WTC11 (cell line): ENCODE measurements at regions not wholly inside any gene's neighbourhood (a gene's known extent, or its start where the extent isn't known, plus 50 kb on each side); places are given as distances from the start of the nearest gene placed in this dataset.

Experiments
- ATAC-seq: fragments of 200-7000 bp; cut with Tn5 transposase; 2 replicates; pipeline ENCODE4 v1.10.0; 2021; ENCODE audit warnings: mild to moderate bottlenecking, moderate library complexity
- CTCF ChIA-PET: fragments of 300-600 bp; sonication (Branson Sonifier 250); formaldehyde crosslinking; loops from one replicate; lab custom pipeline; 2021; ENCODE audit warnings: antibody characterized with exemption; lab: Charles Lee
- POLR2A ChIA-PET: fragments of 350-600 bp; sonication (Branson Sonifier 250); formaldehyde crosslinking; loops from one replicate; lab custom pipeline; 2021; ENCODE audit warnings: antibody characterized with exemption; lab: Charles Lee
- DNase-seq: peaks from one replicate; pipeline ENCODE4 v3.0.0; 2021; ENCODE audit warnings: low spot score
- H3K27ac Mint-ChIP-seq: 2 replicates; pipeline ENCODE4 v1.8.0; 2021; ENCODE audit warnings: mixed read lengths
- H3K27me3 Mint-ChIP-seq: 2 replicates; pipeline ENCODE4 v1.8.0; 2021; ENCODE audit warnings: low read depth, mild to moderate bottlenecking, moderate library complexity, mixed read lengths
- H3K36me3 Mint-ChIP-seq: 2 replicates; pipeline ENCODE4 v1.8.0; 2021; ENCODE audit warnings: mixed read lengths
- H3K4me1 Mint-ChIP-seq: 2 replicates; pipeline ENCODE4 v1.8.0; 2022; ENCODE audit warnings: mixed read lengths
- H3K4me3 Mint-ChIP-seq: 2 replicates; pipeline ENCODE4 v1.8.0; 2021; ENCODE audit warnings: mild to moderate bottlenecking, moderate library complexity, mixed read lengths
- H3K9me3 Mint-ChIP-seq: 2 replicates; pipeline ENCODE4 v1.8.0; 2021; ENCODE audit warnings: mixed read lengths
- ATF1 ChIP-seq: sonication (generic); formaldehyde crosslinking; IDR thresholded peaks from 2 replicates; pipeline ENCODE4 v1.8.1; 2023; ENCODE audit warnings: mild to moderate bottlenecking, moderate library complexity, missing genetic modification reagents
- CREB1 ChIP-seq: sonication (generic); formaldehyde crosslinking; IDR thresholded peaks from 2 replicates; pipeline ENCODE4 v1.8.0; 2023; ENCODE audit warnings: mild to moderate bottlenecking, missing genetic modification reagents
- ETV6 ChIP-seq: sonication (generic); formaldehyde crosslinking; IDR thresholded peaks from 2 replicates; pipeline ENCODE4 v1.8.1; 2022; ENCODE audit warnings: mild to moderate bottlenecking, missing genetic modification reagents
- FOXK1 ChIP-seq: sonication (generic); formaldehyde crosslinking; IDR thresholded peaks from 2 replicates; pipeline ENCODE4 v1.8.0; 2022; ENCODE audit warnings: mild to moderate bottlenecking, moderate library complexity, missing genetic modification reagents
- FOXP1 ChIP-seq: sonication (generic); formaldehyde crosslinking; IDR thresholded peaks from 2 replicates; pipeline ENCODE4 v1.8.0; 2022; ENCODE audit warnings: missing genetic modification reagents, mild to moderate bottlenecking, moderate library complexity, borderline replicate concordance
- GABPB1 ChIP-seq: sonication (generic); formaldehyde crosslinking; IDR thresholded peaks from 2 replicates; pipeline ENCODE4 v1.8.1; 2023; ENCODE audit warnings: mild to moderate bottlenecking, missing genetic modification reagents
- GTF2I ChIP-seq: fragments of 250-450 bp; sonication (Bioruptor Pico); conservative IDR thresholded peaks from 2 replicates; pipeline ENCODE4 v1.4.0; 2021; ENCODE audit warnings: mild to moderate bottlenecking
- NR1H2 ChIP-seq: sonication (generic); formaldehyde crosslinking; IDR thresholded peaks from 2 replicates; pipeline ENCODE4 v1.9.0; 2021; ENCODE audit warnings: mild to moderate bottlenecking, moderate library complexity, missing genetic modification reagents
- NR3C1 ChIP-seq: sonication (generic); formaldehyde crosslinking; conservative IDR thresholded peaks from 2 replicates; pipeline ENCODE4 v1.8.1; 2023; ENCODE audit warnings: low read depth, mild to moderate bottlenecking, missing genetic modification reagents
- SMAD3 ChIP-seq: sonication (generic); formaldehyde crosslinking; IDR thresholded peaks from 2 replicates; pipeline ENCODE4 v1.8.0; 2022; ENCODE audit warnings: missing genetic modification reagents, mild to moderate bottlenecking, borderline replicate concordance
- TEAD1 ChIP-seq: sonication (generic); formaldehyde crosslinking; IDR thresholded peaks from 2 replicates; pipeline ENCODE4 v1.8.0; 2022; ENCODE audit warnings: mild to moderate bottlenecking, missing genetic modification reagents
- ZNF317 ChIP-seq: sonication (generic); formaldehyde crosslinking; IDR thresholded peaks from 2 replicates; pipeline ENCODE4 v1.8.1; 2023; ENCODE audit warnings: low read depth, mild to moderate bottlenecking, moderate library complexity, missing genetic modification reagents, borderline replicate concordance
- ZNF423 ChIP-seq: fragments of 250-450 bp; sonication (Bioruptor Pico); IDR thresholded peaks from 2 replicates; pipeline ENCODE4 v2.1.2; 2022; ENCODE audit warnings: mild to moderate bottlenecking, moderate library complexity
- ZNF671 ChIP-seq: fragments of 250-450 bp; sonication (Bioruptor Pico); IDR thresholded peaks from 2 replicates; pipeline ENCODE4 v1.8.0; 2021; ENCODE audit warnings: mild to moderate bottlenecking
- TF ChIP-seq, protein P1 (sequence below): sonication (generic); formaldehyde crosslinking; IDR thresholded peaks from 2 replicates; pipeline ENCODE4 v1.8.0; 2023; ENCODE audit warnings: missing genetic modification reagents
- TF ChIP-seq, protein P2 (sequence below): sonication (generic); formaldehyde crosslinking; IDR thresholded peaks from 2 replicates; pipeline ENCODE4 v1.8.1; 2023; ENCODE audit warnings: mild to moderate bottlenecking, missing genetic modification reagents
- TF ChIP-seq, protein P3 (sequence below): sonication (generic); formaldehyde crosslinking; IDR thresholded peaks from 2 replicates; pipeline ENCODE4 v1.8.1; 2022; ENCODE audit warnings: mild to moderate bottlenecking, missing genetic modification reagents, moderate library complexity, borderline replicate concordance
- TF ChIP-seq, protein P4 (sequence below): sonication (generic); formaldehyde crosslinking; IDR thresholded peaks from 2 replicates; pipeline ENCODE4 v1.8.0; 2023; ENCODE audit warnings: mild to moderate bottlenecking, missing genetic modification reagents
- TF ChIP-seq, protein P5 (sequence below): sonication (generic); formaldehyde crosslinking; IDR thresholded peaks from 2 replicates; pipeline ENCODE4 v1.8.1; 2022; ENCODE audit warnings: mild to moderate bottlenecking, moderate library complexity, missing genetic modification reagents
- TF ChIP-seq, protein P6 (sequence below): sonication (generic); formaldehyde crosslinking; IDR thresholded peaks from 2 replicates; pipeline ENCODE4 v1.8.0; 2022; ENCODE audit warnings: mild to moderate bottlenecking, missing genetic modification reagents
- TF ChIP-seq, protein P7 (sequence below): sonication (generic); formaldehyde crosslinking; conservative IDR thresholded peaks from 2 replicates; pipeline ENCODE4 v1.8.1; 2023; ENCODE audit warnings: mild to moderate bottlenecking, low read depth, missing genetic modification reagents, moderate library complexity
- TF ChIP-seq, protein P8 (sequence below): sonication (generic); formaldehyde crosslinking; IDR thresholded peaks from 2 replicates; pipeline ENCODE4 v1.8.1; 2023; ENCODE audit warnings: mild to moderate bottlenecking, missing genetic modification reagents, moderate library complexity

DNA sequence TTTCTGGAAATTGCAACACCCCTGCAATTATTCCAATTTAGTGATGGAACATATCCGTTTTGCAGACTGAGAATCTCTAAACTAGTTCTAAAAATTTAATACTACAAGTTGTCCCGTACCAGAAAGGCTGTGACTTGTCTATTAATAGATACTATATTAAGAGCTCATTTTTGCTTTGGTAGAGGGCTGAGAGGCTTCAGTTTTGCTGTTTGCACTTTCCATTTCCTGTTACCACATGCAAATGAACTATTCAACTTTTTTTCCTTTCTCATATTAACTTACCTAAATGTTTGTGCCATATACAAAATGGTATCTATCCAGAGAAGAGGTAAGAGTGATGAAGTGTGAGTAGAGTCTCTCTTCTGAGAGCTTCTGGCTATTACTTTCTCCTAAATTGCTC lies 101.5 kb upstream of the CRBN start:
- peaks cover 17% of the 10 kb centered on the region for H3K4me1 Mint-ChIP-seq
- no peak for TF ChIP-seq ATF1
- no peak for TF ChIP-seq TEAD1 (CRISPR knock-in tag)
- TF ChIP-seq, protein P1, sequence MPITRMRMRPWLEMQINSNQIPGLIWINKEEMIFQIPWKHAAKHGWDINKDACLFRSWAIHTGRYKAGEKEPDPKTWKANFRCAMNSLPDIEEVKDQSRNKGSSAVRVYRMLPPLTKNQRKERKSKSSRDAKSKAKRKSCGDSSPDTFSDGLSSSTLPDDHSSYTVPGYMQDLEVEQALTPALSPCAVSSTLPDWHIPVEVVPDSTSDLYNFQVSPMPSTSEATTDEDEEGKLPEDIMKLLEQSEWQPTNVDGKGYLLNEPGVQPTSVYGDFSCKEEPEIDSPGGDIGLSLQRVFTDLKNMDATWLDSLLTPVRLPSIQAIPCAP, result no peak
- no peak for TF ChIP-seq ZNF317
- no peak for TF ChIP-seq FOXP1 (CRISPR knock-in tag)
- TF ChIP-seq ZNF423 (CRISPR knock-in tag), result no peak
- TF ChIP-seq SMAD3, result no peak
- TF ChIP-seq, protein P2, sequence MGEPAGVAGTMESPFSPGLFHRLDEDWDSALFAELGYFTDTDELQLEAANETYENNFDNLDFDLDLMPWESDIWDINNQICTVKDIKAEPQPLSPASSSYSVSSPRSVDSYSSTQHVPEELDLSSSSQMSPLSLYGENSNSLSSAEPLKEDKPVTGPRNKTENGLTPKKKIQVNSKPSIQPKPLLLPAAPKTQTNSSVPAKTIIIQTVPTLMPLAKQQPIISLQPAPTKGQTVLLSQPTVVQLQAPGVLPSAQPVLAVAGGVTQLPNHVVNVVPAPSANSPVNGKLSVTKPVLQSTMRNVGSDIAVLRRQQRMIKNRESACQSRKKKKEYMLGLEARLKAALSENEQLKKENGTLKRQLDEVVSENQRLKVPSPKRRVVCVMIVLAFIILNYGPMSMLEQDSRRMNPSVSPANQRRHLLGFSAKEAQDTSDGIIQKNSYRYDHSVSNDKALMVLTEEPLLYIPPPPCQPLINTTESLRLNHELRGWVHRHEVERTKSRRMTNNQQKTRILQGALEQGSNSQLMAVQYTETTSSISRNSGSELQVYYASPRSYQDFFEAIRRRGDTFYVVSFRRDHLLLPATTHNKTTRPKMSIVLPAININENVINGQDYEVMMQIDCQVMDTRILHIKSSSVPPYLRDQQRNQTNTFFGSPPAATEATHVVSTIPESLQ (CRISPR knock-in tag), result no peak
- no peak for TF ChIP-seq GABPB1 (CRISPR knock-in tag)
- ChIA-PET CTCF (no interaction called here), POLR2A (no interaction called here)
- ATAC-seq (no peak), DNase-seq (no peak)
- H3K27ac Mint-ChIP-seq, result no peak overlapping the region
- no peak overlapping the region for H3K4me3 Mint-ChIP-seq
- H3K9me3 Mint-ChIP-seq, result peaks cover 55% of the 10 kb centered on the region
- H3K36me3 Mint-ChIP-seq, result peaks cover 31% of the 10 kb centered on the region
- no peaks in the 10 kb centered on the region; the same call in 1 of the 2 replicates for H3K27me3 Mint-ChIP-seq

DNA sequence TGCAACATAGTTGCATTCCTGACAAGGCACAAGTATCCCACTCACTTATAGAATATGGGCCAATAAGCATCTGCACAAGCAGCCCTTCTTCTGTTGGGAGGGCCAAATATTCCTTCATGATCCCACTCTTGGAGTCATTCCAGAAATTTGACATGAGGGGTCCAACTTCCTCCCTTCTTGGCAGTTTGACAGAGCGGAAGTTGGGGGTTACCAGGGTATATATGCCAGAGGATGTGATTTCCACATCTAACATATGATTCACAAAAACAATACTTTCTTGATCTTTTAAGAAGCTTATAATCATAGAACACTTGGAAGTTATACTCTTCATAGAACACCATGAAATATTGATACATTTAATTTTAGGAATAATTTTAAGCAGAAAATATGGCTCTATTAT lies 100.9 kb upstream of the CRBN start:
- Mint-ChIP-seq H3K27me3 (no peaks in the 10 kb centered on the region; the same call in none of the 2 replicates), H3K27ac (no peak overlapping the region), H3K4me3 (no peak overlapping the region), H3K36me3 (peaks cover 36% of the 10 kb centered on the region), H3K4me1 (peaks cover 12% of the 10 kb centered on the region), H3K9me3 (peaks cover 58% of the 10 kb centered on the region)
- no peak for TF ChIP-seq NR1H2 (CRISPR knock-in tag)
- no peak for TF ChIP-seq ETV6 (CRISPR knock-in tag)
- TF ChIP-seq, protein P3, sequence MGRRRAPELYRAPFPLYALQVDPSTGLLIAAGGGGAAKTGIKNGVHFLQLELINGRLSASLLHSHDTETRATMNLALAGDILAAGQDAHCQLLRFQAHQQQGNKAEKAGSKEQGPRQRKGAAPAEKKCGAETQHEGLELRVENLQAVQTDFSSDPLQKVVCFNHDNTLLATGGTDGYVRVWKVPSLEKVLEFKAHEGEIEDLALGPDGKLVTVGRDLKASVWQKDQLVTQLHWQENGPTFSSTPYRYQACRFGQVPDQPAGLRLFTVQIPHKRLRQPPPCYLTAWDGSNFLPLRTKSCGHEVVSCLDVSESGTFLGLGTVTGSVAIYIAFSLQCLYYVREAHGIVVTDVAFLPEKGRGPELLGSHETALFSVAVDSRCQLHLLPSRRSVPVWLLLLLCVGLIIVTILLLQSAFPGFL (CRISPR knock-in tag), result no peak
- TF ChIP-seq FOXP1 (CRISPR knock-in tag), result no peak
- ChIA-PET POLR2A (no interaction called here), CTCF (no interaction called here)
- DNase-seq (no peak), ATAC-seq (no peak)

DNA sequence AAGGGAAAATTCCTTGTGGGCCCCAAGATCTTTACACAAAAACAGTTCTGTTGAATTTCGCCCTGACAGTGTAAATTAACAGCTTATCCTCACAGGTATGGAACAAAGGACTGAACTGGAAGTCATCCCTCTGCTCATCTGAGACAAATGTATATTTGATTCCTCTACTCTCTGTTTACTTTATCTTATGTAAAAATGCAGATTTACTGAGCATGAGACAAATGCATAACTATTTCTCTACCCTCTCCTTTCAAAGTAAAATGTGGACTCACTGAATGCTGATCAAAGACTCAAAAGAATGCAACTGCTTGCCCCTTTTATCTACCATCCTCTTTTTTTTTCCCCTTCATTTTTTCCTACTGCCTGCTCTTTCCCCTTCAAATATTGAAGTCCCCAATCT lies 98.6 kb upstream of the CRBN start:
- Mint-ChIP-seq H3K4me1 (peaks cover 7% of the 10 kb centered on the region), H3K4me3 (no peak overlapping the region), H3K27ac (no peak overlapping the region; the same call in 1 of the 2 replicates), H3K27me3 (no peaks in the 10 kb centered on the region; the same call in none of the 2 replicates), H3K36me3 (peaks cover 32% of the 10 kb centered on the region), H3K9me3 (peaks cover 55% of the 10 kb centered on the region)
- DNase-seq, result no peak
- ChIA-PET CTCF (no interaction called here), POLR2A (no interaction called here)
- ATAC-seq, result no peak
- TF ChIP-seq, protein P4, sequence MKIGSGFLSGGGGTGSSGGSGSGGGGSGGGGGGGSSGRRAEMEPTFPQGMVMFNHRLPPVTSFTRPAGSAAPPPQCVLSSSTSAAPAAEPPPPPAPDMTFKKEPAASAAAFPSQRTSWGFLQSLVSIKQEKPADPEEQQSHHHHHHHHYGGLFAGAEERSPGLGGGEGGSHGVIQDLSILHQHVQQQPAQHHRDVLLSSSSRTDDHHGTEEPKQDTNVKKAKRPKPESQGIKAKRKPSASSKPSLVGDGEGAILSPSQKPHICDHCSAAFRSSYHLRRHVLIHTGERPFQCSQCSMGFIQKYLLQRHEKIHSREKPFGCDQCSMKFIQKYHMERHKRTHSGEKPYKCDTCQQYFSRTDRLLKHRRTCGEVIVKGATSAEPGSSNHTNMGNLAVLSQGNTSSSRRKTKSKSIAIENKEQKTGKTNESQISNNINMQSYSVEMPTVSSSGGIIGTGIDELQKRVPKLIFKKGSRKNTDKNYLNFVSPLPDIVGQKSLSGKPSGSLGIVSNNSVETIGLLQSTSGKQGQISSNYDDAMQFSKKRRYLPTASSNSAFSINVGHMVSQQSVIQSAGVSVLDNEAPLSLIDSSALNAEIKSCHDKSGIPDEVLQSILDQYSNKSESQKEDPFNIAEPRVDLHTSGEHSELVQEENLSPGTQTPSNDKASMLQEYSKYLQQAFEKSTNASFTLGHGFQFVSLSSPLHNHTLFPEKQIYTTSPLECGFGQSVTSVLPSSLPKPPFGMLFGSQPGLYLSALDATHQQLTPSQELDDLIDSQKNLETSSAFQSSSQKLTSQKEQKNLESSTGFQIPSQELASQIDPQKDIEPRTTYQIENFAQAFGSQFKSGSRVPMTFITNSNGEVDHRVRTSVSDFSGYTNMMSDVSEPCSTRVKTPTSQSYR (CRISPR knock-in tag), result no peak
- TF ChIP-seq NR3C1 (CRISPR knock-in tag) (no peak), CREB1 (CRISPR knock-in tag) (no peak), SMAD3 (no peak), FOXK1 (CRISPR knock-in tag) (no peak), GTF2I (no peak), ZNF671 (CRISPR knock-in tag) (no peak)
- TF ChIP-seq, protein P5, sequence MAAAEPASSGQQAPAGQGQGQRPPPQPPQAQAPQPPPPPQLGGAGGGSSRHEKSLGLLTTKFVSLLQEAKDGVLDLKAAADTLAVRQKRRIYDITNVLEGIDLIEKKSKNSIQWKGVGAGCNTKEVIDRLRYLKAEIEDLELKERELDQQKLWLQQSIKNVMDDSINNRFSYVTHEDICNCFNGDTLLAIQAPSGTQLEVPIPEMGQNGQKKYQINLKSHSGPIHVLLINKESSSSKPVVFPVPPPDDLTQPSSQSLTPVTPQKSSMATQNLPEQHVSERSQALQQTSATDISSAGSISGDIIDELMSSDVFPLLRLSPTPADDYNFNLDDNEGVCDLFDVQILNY (CRISPR knock-in tag), result no peak
- TF ChIP-seq, protein P6, sequence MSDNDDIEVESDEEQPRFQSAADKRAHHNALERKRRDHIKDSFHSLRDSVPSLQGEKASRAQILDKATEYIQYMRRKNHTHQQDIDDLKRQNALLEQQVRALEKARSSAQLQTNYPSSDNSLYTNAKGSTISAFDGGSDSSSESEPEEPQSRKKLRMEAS (CRISPR knock-in tag), result no peak
- TF ChIP-seq, protein P7, sequence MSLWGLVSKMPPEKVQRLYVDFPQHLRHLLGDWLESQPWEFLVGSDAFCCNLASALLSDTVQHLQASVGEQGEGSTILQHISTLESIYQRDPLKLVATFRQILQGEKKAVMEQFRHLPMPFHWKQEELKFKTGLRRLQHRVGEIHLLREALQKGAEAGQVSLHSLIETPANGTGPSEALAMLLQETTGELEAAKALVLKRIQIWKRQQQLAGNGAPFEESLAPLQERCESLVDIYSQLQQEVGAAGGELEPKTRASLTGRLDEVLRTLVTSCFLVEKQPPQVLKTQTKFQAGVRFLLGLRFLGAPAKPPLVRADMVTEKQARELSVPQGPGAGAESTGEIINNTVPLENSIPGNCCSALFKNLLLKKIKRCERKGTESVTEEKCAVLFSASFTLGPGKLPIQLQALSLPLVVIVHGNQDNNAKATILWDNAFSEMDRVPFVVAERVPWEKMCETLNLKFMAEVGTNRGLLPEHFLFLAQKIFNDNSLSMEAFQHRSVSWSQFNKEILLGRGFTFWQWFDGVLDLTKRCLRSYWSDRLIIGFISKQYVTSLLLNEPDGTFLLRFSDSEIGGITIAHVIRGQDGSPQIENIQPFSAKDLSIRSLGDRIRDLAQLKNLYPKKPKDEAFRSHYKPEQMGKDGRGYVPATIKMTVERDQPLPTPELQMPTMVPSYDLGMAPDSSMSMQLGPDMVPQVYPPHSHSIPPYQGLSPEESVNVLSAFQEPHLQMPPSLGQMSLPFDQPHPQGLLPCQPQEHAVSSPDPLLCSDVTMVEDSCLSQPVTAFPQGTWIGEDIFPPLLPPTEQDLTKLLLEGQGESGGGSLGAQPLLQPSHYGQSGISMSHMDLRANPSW (CRISPR knock-in tag), result no peak
- TF ChIP-seq, protein P8, sequence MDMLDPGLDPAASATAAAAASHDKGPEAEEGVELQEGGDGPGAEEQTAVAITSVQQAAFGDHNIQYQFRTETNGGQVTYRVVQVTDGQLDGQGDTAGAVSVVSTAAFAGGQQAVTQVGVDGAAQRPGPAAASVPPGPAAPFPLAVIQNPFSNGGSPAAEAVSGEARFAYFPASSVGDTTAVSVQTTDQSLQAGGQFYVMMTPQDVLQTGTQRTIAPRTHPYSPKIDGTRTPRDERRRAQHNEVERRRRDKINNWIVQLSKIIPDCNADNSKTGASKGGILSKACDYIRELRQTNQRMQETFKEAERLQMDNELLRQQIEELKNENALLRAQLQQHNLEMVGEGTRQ (CRISPR knock-in tag), result no peak
